HG02884 (cell line): ENCODE measurements at regions not wholly inside any gene's neighbourhood (a gene's known extent, or its start where the extent isn't known, plus 50 kb on each side); places are given as distances from the start of the nearest gene placed in this dataset.

Experiments used
- ATAC-seq: cut with Tn5 transposase; IDR thresholded peaks from one replicate; pipeline ENCODE4 v1.9.1; 2021; ENCODE audit warnings: mild to moderate bottlenecking, moderate library complexity; ENCODE audit not compliant: unreplicated experiment

- no peak for ATAC-seq
These were observed 138.6 kb upstream of the SLC1A4 start for GRCh38 chr2:64850642-64851041.

GRCh38 chr2:64852771-64853241 lies 136.4 kb upstream of the SLC1A4 start:
- no peak for ATAC-seq

GRCh38 chr2:64853306-64853705 lies 135.9 kb upstream of the SLC1A4 start:
- ATAC-seq, result no peak

GRCh38 chr2:64853894-64854293 lies 135.3 kb upstream of the SLC1A4 start:
- no peak for ATAC-seq

- ATAC-seq, result no peak
These were observed 134.4 kb upstream of the SLC1A4 start for GRCh38 chr2:64854773-64855237.

GRCh38 chr2:64857581-64858471 lies 131.4 kb upstream of the SLC1A4 start:
- ATAC-seq, result no peak

- no peak for ATAC-seq
These were observed 130.5 kb upstream of the SLC1A4 start for GRCh38 chr2:64858541-64859311.

- ATAC-seq, result no peak
These were observed 129.6 kb upstream of the SLC1A4 start for GRCh38 chr2:64859312-64860212.

- ATAC-seq, result peak; percentile 35
These were observed 128.8 kb upstream of the SLC1A4 start for GRCh38 chr2:64860276-64860885.

- ATAC-seq, result no peak
These were observed 128.3 kb upstream of the SLC1A4 start for GRCh38 chr2:64860936-64861335.

- peak; percentile 27 for ATAC-seq
These were observed 127.5 kb upstream of the SLC1A4 start for GRCh38 chr2:64861452-64862397.

- no peak for ATAC-seq
These were observed 126.6 kb upstream of the SLC1A4 start for GRCh38 chr2:64862623-64863022.

- no peak for ATAC-seq
These were observed 125.9 kb upstream of the SLC1A4 start for GRCh38 chr2:64863097-64863820.

- ATAC-seq, result peak; percentile 44
These were observed 123.9 kb upstream of the SLC1A4 start for GRCh38 chr2:64865073-64865830.

- ATAC-seq, result no peak
These were observed 123.3 kb upstream of the SLC1A4 start for GRCh38 chr2:64865831-64866345.

- no peak for ATAC-seq
These were observed 122.4 kb upstream of the SLC1A4 start for GRCh38 chr2:64866797-64867196.

GRCh38 chr2:64867253-64867996 lies 121.8 kb upstream of the SLC1A4 start:
- ATAC-seq, result no peak
